Astrocyte (in vitro differentiated cells and primary cell): ENCODE measurements at regions not wholly inside any gene's neighbourhood (a gene's known extent, or its start where the extent isn't known, plus 50 kb on each side); places are given as distances from the start of the nearest gene placed in this dataset.

Experiments
- CTCF ChIP-seq: IDR thresholded peaks from 2 replicates; pipeline ENCODE4 v1.5.1; 2011; ENCODE audit warnings: low read depth, mild to moderate bottlenecking, inconsistent platforms, low read length, moderate library complexity; ENCODE audit not compliant: insufficient read depth
- EZH2 ChIP-seq: IDR thresholded peaks from 2 replicates; pipeline ENCODE4 v1.6.1; 2012; ENCODE audit warnings: mild to moderate bottlenecking, low read length, inconsistent platforms; ENCODE audit not compliant: insufficient read depth

GRCh38 chr10:64329510-64329909 is 808.3 kb downstream of the REEP3 start:
- TF ChIP-seq CTCF, result no peak
- TF ChIP-seq EZH2, result no peak
